Neural crest cell (in vitro differentiated cells): ENCODE measurements at regions not wholly inside any gene's neighbourhood (a gene's known extent, or its start where the extent isn't known, plus 50 kb on each side); places are given as distances from the start of the nearest gene placed in this dataset.
"Not testable (repeated sequence)": the region's sequence is repeated elsewhere in the genome, so short reads cannot be mapped to it uniquely, and the experiment has no call there.

Source experiments
- DNase-seq: peaks from one replicate; pipeline ENCODE4 v3.0.0; 2021; ENCODE audit warnings: low read depth, mixed read lengths, low spot score
- H3K27ac Mint-ChIP-seq: one replicate; pipeline ENCODE4 v1.8.0; 2021; ENCODE audit warnings: mild to moderate bottlenecking, mixed read lengths; ENCODE audit not compliant: unreplicated experiment
- H3K27me3 Mint-ChIP-seq: 2 replicates; pipeline ENCODE4 v1.8.0; 2021; ENCODE audit warnings: low read depth, mild to moderate bottlenecking, mixed read lengths
- H3K36me3 Mint-ChIP-seq: 2 replicates; pipeline ENCODE4 v1.8.0; 2021; ENCODE audit warnings: low read depth, mild to moderate bottlenecking, mixed read lengths
- H3K4me1 Mint-ChIP-seq: 2 replicates; pipeline ENCODE4 v1.8.0; 2021; ENCODE audit warnings: mixed read lengths
- H3K4me3 Mint-ChIP-seq: one replicate; pipeline ENCODE4 v1.8.0; 2021; ENCODE audit warnings: mild to moderate bottlenecking, mixed read lengths
- H3K9me3 Mint-ChIP-seq: 2 replicates; pipeline ENCODE4 v1.8.0; 2021; ENCODE audit warnings: mixed read lengths
- TF ChIP-seq, protein P1 (sequence below): fragments of 200-600 bp; sonication (generic); conservative IDR thresholded peaks from 2 replicates; pipeline ENCODE4 v1.5.0; 2021; ENCODE audit warnings: antibody characterized with exemption, mild to moderate bottlenecking

DNA sequence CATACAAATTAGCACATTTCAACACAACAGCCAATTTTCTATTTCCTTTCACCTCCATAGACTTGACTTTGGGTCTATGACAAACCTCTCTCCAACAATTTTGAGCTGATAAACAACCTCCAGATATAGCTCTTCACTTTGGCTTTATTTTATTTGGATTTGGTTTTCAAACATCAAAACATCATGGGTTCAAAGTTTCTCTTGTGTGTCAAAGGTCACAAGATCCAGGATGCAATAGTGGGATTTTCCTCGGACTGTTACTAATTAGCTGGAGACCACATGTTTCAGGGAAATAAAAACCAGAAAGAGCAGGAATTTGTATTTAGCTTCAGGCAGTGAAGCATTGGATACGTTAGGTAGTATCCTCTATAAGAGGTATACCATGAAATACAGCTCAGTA is 351.0 kb upstream of the SOX9 start:
- DNase-seq, result no peak
- H3K4me3 Mint-ChIP-seq, result no peak overlapping the region
- H3K27ac Mint-ChIP-seq, result no peak overlapping the region
- peaks cover 2% of the 10 kb centered on the region for H3K36me3 Mint-ChIP-seq
- peaks cover 7% of the 10 kb centered on the region for H3K9me3 Mint-ChIP-seq
- TF ChIP-seq, protein P1, sequence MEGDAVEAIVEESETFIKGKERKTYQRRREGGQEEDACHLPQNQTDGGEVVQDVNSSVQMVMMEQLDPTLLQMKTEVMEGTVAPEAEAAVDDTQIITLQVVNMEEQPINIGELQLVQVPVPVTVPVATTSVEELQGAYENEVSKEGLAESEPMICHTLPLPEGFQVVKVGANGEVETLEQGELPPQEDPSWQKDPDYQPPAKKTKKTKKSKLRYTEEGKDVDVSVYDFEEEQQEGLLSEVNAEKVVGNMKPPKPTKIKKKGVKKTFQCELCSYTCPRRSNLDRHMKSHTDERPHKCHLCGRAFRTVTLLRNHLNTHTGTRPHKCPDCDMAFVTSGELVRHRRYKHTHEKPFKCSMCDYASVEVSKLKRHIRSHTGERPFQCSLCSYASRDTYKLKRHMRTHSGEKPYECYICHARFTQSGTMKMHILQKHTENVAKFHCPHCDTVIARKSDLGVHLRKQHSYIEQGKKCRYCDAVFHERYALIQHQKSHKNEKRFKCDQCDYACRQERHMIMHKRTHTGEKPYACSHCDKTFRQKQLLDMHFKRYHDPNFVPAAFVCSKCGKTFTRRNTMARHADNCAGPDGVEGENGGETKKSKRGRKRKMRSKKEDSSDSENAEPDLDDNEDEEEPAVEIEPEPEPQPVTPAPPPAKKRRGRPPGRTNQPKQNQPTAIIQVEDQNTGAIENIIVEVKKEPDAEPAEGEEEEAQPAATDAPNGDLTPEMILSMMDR, result no peak
- no peaks in the 10 kb centered on the region for H3K27me3 Mint-ChIP-seq
- H3K4me1 Mint-ChIP-seq, result no peaks in the 10 kb centered on the region

DNA sequence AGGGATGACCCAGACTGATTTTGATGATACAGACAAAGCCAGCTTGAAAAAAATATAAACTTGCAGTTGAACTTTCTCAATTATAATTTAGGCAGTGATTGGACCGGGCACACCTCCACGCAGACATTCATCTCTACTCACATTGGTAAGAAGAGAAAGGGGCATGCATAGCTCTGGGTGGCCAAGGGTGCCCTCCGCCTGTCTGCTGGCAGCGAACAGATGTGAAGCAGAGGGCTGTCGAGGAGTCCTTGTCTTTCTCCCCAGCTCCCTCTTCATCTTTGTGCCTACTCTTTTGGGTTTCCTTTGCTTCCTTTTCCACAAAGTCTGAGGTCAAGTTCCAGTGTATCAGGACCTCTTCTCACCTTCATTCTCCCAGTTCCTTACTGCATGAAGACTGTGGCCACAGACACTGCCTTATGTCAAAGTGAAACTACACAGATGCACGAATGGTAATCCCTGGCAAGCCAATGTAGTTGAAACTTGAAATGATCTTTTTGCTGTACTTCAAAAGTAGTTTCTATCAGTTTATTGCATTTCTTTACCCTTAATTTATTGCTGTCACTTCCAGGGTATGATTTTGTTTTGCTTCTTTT is 343.7 kb upstream of the SOX9 start:
- Mint-ChIP-seq H3K4me1 (no peaks in the 10 kb centered on the region), H3K9me3 (peaks cover 10% of the 10 kb centered on the region), H3K27ac (no peak overlapping the region), H3K27me3 (no peaks in the 10 kb centered on the region), H3K36me3 (no peaks in the 10 kb centered on the region), H3K4me3 (no peak overlapping the region)
- TF ChIP-seq, protein P1, result no peak
- DNase-seq, result no peak

DNA sequence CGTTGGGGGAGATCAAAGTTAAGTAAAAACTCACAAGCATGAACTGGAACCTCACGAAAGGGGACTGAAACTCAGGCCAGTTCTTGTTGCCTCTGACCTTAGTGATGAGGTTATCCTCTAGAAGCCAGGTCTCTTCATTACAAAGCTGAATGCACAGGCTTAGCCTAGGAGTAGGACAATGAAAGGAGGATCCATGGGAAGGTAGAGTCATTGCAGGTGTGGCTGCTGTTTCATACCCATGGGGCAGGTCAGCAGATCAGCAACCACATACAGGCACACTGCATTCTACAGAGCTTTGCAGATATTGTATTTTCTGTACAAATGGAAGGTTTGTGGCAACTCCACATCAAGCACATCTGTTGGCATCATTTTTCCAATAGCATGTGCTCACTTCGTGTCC is 341.3 kb upstream of the SOX9 start:
- Mint-ChIP-seq H3K27ac (no peak overlapping the region), H3K9me3 (peaks cover 3% of the 10 kb centered on the region), H3K36me3 (no peaks in the 10 kb centered on the region), H3K4me1 (no peaks in the 10 kb centered on the region), H3K4me3 (no peak overlapping the region), H3K27me3 (no peaks in the 10 kb centered on the region)
- TF ChIP-seq, protein P1, result no peak
- DNase-seq, result no peak

DNA sequence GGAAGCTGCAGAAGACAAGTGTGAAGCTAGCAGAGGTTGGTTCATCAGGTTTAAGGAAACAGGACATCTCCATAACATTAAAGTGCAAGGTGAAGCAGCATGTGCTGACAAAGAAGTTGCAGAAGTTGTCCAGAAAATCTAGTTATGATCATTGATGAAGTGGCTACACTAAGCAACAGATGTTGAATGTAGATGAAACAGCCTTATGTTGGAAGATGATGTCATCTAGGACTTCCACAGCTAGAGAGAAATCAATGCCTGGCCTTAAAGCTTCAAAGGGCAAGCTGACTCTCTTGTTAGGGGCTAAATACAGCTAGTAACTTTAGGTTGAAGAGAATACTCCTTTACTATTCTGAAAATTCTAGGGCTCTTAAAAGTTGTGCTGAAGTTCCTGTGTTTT is 340.2 kb upstream of the SOX9 start:
- DNase-seq, result no peak
- Mint-ChIP-seq H3K36me3 (peaks cover 2% of the 10 kb centered on the region), H3K9me3 (peaks cover 7% of the 10 kb centered on the region), H3K27ac (no peak overlapping the region), H3K4me3 (no peak overlapping the region), H3K4me1 (no peaks in the 10 kb centered on the region), H3K27me3 (no peaks in the 10 kb centered on the region)
- TF ChIP-seq, protein P1, result no peak

DNA sequence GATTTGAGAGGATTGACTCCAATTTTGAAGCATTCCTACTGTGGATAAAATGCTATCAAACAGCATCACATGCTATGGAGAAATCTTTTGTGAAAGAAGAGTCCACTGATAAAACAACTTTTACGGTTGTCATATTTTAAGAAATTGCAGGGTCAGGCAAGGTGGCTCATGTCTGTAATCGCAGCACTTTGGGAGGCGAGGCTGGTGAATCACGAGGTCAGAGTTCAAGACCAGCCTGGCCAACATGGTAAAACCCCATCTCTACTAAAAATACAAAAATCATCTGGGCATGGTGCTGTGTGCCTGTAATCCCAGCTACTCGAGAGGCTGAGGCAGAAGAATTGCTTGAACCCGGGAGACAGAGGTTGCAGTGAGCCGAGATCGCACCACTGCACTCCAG is 338.8 kb upstream of the SOX9 start:
- not testable (repeated sequence) for H3K4me1 Mint-ChIP-seq, H3K4me3 Mint-ChIP-seq, H3K36me3 Mint-ChIP-seq, DNase-seq, H3K27me3 Mint-ChIP-seq, H3K27ac Mint-ChIP-seq, H3K9me3 Mint-ChIP-seq

DNA sequence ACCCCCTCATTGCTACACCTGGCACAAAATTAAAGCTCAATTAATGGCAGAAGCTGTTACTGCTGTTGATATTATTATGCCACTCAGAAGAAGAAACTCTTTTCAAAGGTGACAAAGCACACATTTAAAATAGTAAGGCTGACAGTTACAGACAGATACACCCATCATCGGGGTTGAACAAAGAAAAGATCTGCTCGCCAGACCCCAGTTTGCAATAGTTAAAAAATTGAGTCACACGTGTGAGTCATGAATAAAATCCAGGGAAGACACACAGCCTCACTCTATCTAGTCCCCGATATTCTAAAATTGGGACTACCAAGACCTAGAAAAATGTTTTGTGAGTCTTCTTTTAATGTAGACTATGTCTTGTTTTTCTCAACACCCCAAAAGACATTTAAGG is 330.0 kb upstream of the SOX9 start:
- H3K9me3 Mint-ChIP-seq, result peaks cover 4% of the 10 kb centered on the region
- no peak overlapping the region for H3K27ac Mint-ChIP-seq
- no peaks in the 10 kb centered on the region for H3K36me3 Mint-ChIP-seq
- DNase-seq, result no peak
- TF ChIP-seq, protein P1, result no peak
- no peaks in the 10 kb centered on the region for H3K27me3 Mint-ChIP-seq
- H3K4me3 Mint-ChIP-seq, result no peak overlapping the region
- peaks cover 22% of the 10 kb centered on the region for H3K4me1 Mint-ChIP-seq
